GM23248 (cell line): ENCODE measurements at regions not wholly inside any gene's neighbourhood (a gene's known extent, or its start where the extent isn't known, plus 50 kb on each side); places are given as distances from the start of the nearest gene placed in this dataset.

ENCODE experiments used
- EZH2 ChIP-seq: fragments of 200-600 bp; sonication (generic); IDR thresholded peaks from 2 replicates; pipeline ENCODE4 v1.6.1; 2018; ENCODE audit warnings: antibody characterized with exemption, mild to moderate bottlenecking; ENCODE audit not compliant: insufficient read depth, poor library complexity, severe bottlenecking
- EZH2phosphoT487 ChIP-seq: fragments of 200-600 bp; sonication (generic); IDR thresholded peaks from 2 replicates; pipeline ENCODE4 v1.6.1; 2018; ENCODE audit warnings: antibody characterized with exemption, moderate library complexity, mild to moderate bottlenecking, low read depth; ENCODE audit not compliant: insufficient read depth

DNA sequence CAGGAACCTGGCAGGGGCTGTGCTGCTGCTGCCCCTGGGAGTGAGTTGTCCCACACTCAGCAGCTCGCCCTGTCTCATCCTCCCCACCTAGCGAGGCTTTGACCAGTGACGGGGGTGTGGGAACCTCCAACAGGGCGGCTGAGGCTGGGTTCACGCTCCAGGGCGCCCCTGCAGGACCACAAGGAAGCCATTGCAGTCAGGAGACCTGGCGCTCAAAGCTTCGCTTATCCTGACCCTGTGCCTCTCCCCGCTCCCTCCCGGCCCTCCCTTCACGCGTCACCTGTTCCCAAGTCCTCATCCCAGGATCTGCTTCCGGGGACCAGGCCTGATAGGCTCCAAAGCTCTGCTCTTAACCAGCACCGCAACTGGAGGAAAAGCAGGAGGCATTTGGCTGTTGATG lies 272.0 kb upstream of the SFSWAP start:
- TF ChIP-seq EZH2 (no peak), EZH2phosphoT487 (no peak)
